ENCODE measurements at regions not wholly inside any gene's neighbourhood (a gene's known extent, or its start where the extent isn't known, plus 50 kb on each side); places are given as distances from the start of the nearest gene placed in this dataset.

- no peak overlapping the region for H3K27ac Mint-ChIP-seq
- no CpG with 5 or more reads among the region's 2 CpGs for WGBS (ENCODE audit: insufficient coverage)
- no peak overlapping the region for H3K4me3 Mint-ChIP-seq
- no peaks in the 10 kb centered on the region for H3K79me2 ChIP-seq (ENCODE audit: insufficient read depth, low read length)
- DNase-seq, result no peak
- H3K4me3 ChIP-seq (replicated peaks in 1 of 3; ENCODE audit: low read depth in 2 of 3, low read length in 3 of 3), result no peak overlapping the region
- H3K27me3 Mint-ChIP-seq (ENCODE audit: low read depth in 3 of 3), result peaks cover 0 to 2% (median 0%) of the 10 kb centered on the region in 3 donors
- H3K4me2 ChIP-seq (replicated peaks; ENCODE audit: extremely low read depth, low read length, poor library complexity, severe bottlenecking), result no peak overlapping the region
- H3K36me3 Mint-ChIP-seq, result no peaks in the 10 kb centered on the region
- no peaks in the 10 kb centered on the region for H3K27me3 ChIP-seq (ENCODE audit: control insufficient read depth in 2 of 2, insufficient read depth in 2 of 2, low read length in 2 of 2)
- no peak overlapping the region for H2AFZ ChIP-seq (ENCODE audit: insufficient read depth, low read depth, low read length, poor library complexity, severe bottlenecking)
- TF ChIP-seq CTCF (IDR thresholded peaks at IDR 0.05), result no peak
- no peaks in the 10 kb centered on the region for H3K9me3 ChIP-seq (replicated peaks in 1 of 2; ENCODE audit: control insufficient read depth in 1 of 2, insufficient read depth in 1 of 2, low read length in 2 of 2)
- H4K20me1 ChIP-seq (ENCODE audit: insufficient read depth, low read length), result no peaks in the 10 kb centered on the region
- intact Hi-C loops (cut with micrococcal nuclease), result no loop called here
- H3K27ac ChIP-seq (ENCODE audit: low read depth in 1 of 2, low read length in 2 of 2), result no peak overlapping the region
- H3K4me1 ChIP-seq (ENCODE audit: control insufficient read depth in 1 of 2, insufficient read depth in 2 of 2, low read length in 2 of 2), result no peaks in the 10 kb centered on the region
- no peak overlapping the region for H3K9ac ChIP-seq (ENCODE audit: insufficient read depth, low read length, poor library complexity, severe bottlenecking)
- H3K36me3 ChIP-seq (replicated peaks in 1 of 2; ENCODE audit: control insufficient read depth in 1 of 2, insufficient read depth in 2 of 2, low read length in 2 of 2), result no peaks in the 10 kb centered on the region
- H3K9me3 Mint-ChIP-seq, result peaks cover 0 to 3% (median 0%) of the 10 kb centered on the region in 7 donors
- no peaks in the 10 kb centered on the region for H3K4me1 Mint-ChIP-seq
These were observed 405.4 kb upstream of the TECRL start for GRCh38 chr4:64814616-64815015.

GRCh38 chr4:64807821-64808220, 398.6 kb upstream of the TECRL start:
- Histone ChIP-seq H3K79me2 (ENCODE audit: insufficient read depth, low read length) (no peaks in the 10 kb centered on the region), H3K4me1 (ENCODE audit: control insufficient read depth in 1 of 2, insufficient read depth in 2 of 2, low read length in 2 of 2) (no peaks in the 10 kb centered on the region), H3K9me3 (replicated peaks in 1 of 2; ENCODE audit: control insufficient read depth in 1 of 2, insufficient read depth in 1 of 2, low read length in 2 of 2) (no peaks in the 10 kb centered on the region), H2AFZ (ENCODE audit: insufficient read depth, low read depth, low read length, poor library complexity, severe bottlenecking) (no peak overlapping the region), H3K4me3 (replicated peaks in 1 of 3; ENCODE audit: low read depth in 2 of 3, low read length in 3 of 3) (no peak overlapping the region), H3K9ac (ENCODE audit: insufficient read depth, low read length, poor library complexity, severe bottlenecking) (no peak overlapping the region), H3K4me2 (replicated peaks; ENCODE audit: extremely low read depth, low read length, poor library complexity, severe bottlenecking) (no peak overlapping the region), H3K27me3 (ENCODE audit: control insufficient read depth in 2 of 2, insufficient read depth in 2 of 2, low read length in 2 of 2) (no peaks in the 10 kb centered on the region), H4K20me1 (ENCODE audit: insufficient read depth, low read length) (no peaks in the 10 kb centered on the region), H3K27ac (ENCODE audit: low read depth in 1 of 2, low read length in 2 of 2) (no peak overlapping the region), H3K36me3 (replicated peaks in 1 of 2; ENCODE audit: control insufficient read depth in 1 of 2, insufficient read depth in 2 of 2, low read length in 2 of 2) (no peaks in the 10 kb centered on the region)
- no CpG with 5 or more reads among the region's 2 CpGs for WGBS (ENCODE audit: insufficient coverage)
- no peak for TF ChIP-seq CTCF (IDR thresholded peaks at IDR 0.05)
- Mint-ChIP-seq H3K36me3 (no peaks in the 10 kb centered on the region), H3K27me3 (ENCODE audit: low read depth in 3 of 3) (peaks cover 0 to 2% (median 0%) of the 10 kb centered on the region in 3 donors), H3K9me3 (peaks cover 0 to 8% (median 3%) of the 10 kb centered on the region in 7 donors), H3K4me1 (no peaks in the 10 kb centered on the region), H3K4me3 (no peak overlapping the region), H3K27ac (no peak overlapping the region)
- DNase-seq, result no peak
- intact Hi-C loops (cut with micrococcal nuclease), result no loop called here

All from CD14-positive monocyte (primary cell).